Esophagus squamous epithelium (tissue), 5 donors: ENCODE measurements at regions not wholly inside any gene's neighbourhood (a gene's known extent, or its start where the extent isn't known, plus 50 kb on each side); places are given as distances from the start of the nearest gene placed in this dataset.

ENCODE experiments used
- DNase-seq: peaks from one replicate; lab custom pipeline; 2025; lab: John Stamatoyannopoulos, UW
- H3K27ac ChIP-seq, 4 donors: fragments of 200-600 bp; sonication (generic); one replicate each; pipeline ENCODE4 v1.5.1; 2016 to 2019; ENCODE audit warnings: mild to moderate bottlenecking in 1 of 4
- H3K27me3 ChIP-seq, 4 donors: fragments of 200-600 bp; sonication (generic); 1 replicate in 3 of 4; 2 replicates in 1 of 4; pipeline versions ENCODE4 v1.5.1 to v1.6.0; 2017 to 2021; ENCODE audit warnings: antibody characterized with exemption in 1 of 4
- H3K36me3 ChIP-seq, 3 donors: fragments of 200-600 bp; sonication (generic); one replicate each; pipeline ENCODE4 v1.5.1; 2016 to 2019
- H3K4me1 ChIP-seq, 3 donors: fragments of 200-600 bp; sonication (generic); one replicate each; pipeline ENCODE4 v1.5.1; 2017 to 2019
- H3K4me3 ChIP-seq, 4 donors: fragments of 200-600 bp; sonication (generic); 1 replicate in 3 of 4; 2 replicates in 1 of 4; pipeline ENCODE4 v1.5.1; 2016 to 2019; ENCODE audit warnings: mild to moderate bottlenecking in 2 of 4, moderate library complexity in 1 of 4
- H3K9me3 ChIP-seq, 3 donors: fragments of 200-600 bp; sonication (generic); one replicate each; pipeline ENCODE4 v1.5.1; 2016 to 2019
- CTCF ChIP-seq, 6 experiments: fragments of 450-650 bp in 4 of 6; fragments of 200-600 bp in 2 of 6; sonication (generic) in 2 of 6; IDR thresholded peaks; one replicate each; pipeline ENCODE4 v1.5.1; 2016 to 2019; ENCODE audit warnings: antibody characterized with exemption in 6 of 6, mild to moderate bottlenecking in 4 of 6, moderate library complexity in 4 of 6
- POLR2A ChIP-seq, 4 donors: fragments of 450-650 bp; IDR thresholded peaks; one replicate each; pipeline ENCODE4 v1.6.1; 2017; ENCODE audit warnings: antibody characterized with exemption in 4 of 4, mild to moderate bottlenecking in 4 of 4, moderate library complexity in 3 of 4
- WGBS, 2 donors: methylation state at CpG; one replicate each; pipeline ENCODE4 v1.1.5; 2018; 5-methylcytosine and 5-hydroxymethylcytosine counted together
- intact Hi-C: fragments of 100-400 bp; cut with DNase I; formaldehyde crosslinking; loops from one replicate; pipeline ENCODE4 v1.15.0; 2022
- donor health status: DM: yes; HTN: yes; CAD: no.

DNA sequence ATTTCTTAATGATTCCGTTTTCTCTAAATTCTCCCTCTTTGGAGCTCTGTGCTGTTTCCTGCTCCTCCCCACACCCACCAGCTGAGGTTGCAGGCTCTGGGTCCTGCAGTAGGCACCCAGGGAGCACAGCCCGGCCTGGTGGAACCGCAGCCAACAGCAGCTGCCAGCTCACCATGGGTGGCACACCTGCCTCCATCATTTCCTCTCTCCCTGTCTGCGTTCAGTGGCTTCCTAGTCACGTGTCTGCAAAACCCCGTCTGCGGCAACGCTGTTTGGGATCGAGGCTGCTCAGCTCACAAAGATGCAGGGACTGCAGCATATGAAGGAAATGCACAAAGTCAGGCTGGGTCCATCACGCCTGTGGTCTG is 367.8 kb downstream of the IRX2 start:
- 69 to 77% methylated on average over 8 to 10 of the region's 10 CpGs for whole genome bisulfite sequencing, 2 donors

GRCh38 chr5:2382776-2383697 is 368.4 kb downstream of the IRX2 start:
- Histone ChIP-seq H3K36me3 (no peaks in the 10 kb centered on the region), H3K4me1 (peaks cover 0 to 5% (median 0%) of the 10 kb centered on the region in 3 donors), H3K4me3 (no peak overlapping the region), H3K27ac (no peak overlapping the region), H3K27me3 (no peaks in the 10 kb centered on the region), H3K9me3 (no peaks in the 10 kb centered on the region)
- DNase-seq, result no peak
- 61 to 69% methylated on average over 7 to 13 of the region's 20 CpGs for WGBS, 2 donors
- intact Hi-C loops, result no loop called here
- TF ChIP-seq POLR2A (IDR thresholded peaks at IDR 0.05) (no peak), CTCF (IDR thresholded peaks at IDR 0.05) (no peak)

More for the DNA sequence above, 367.8 kb downstream of the IRX2 start:
- no peak for TF ChIP-seq CTCF (IDR thresholded peaks at IDR 0.05)
- Histone ChIP-seq H3K27ac (no peak overlapping the region), H3K36me3 (no peaks in the 10 kb centered on the region), H3K4me3 (no peak overlapping the region), H3K4me1 (peaks cover 0 to 5% (median 0%) of the 10 kb centered on the region in 3 donors), H3K9me3 (no peaks in the 10 kb centered on the region), H3K27me3 (no peaks in the 10 kb centered on the region)
- intact Hi-C loops, result no loop called here
- DNase-seq, result no peak

- H3K9me3 ChIP-seq, result no peaks in the 10 kb centered on the region
- TF ChIP-seq POLR2A (IDR thresholded peaks at IDR 0.05), result no peak
- TF ChIP-seq CTCF (IDR thresholded peaks at IDR 0.05), result no peak
- H3K27me3 ChIP-seq, result no peaks in the 10 kb centered on the region
- no peaks in the 10 kb centered on the region for H3K36me3 ChIP-seq
- no peak overlapping the region for H3K4me3 ChIP-seq
- intact Hi-C loops, result no loop called here
- DNase-seq, result no peak
- 92 to 100% methylated on average over 3 of the region's 5 CpGs for WGBS, 2 donors
- H3K4me1 ChIP-seq, result no peaks in the 10 kb centered on the region
- H3K27ac ChIP-seq, result no peak overlapping the region
These were observed 369.6 kb downstream of the IRX2 start for GRCh38 chr5:2381861-2382260.

GRCh38 chr5:2381070-2381469 is 370.4 kb downstream of the IRX2 start:
- 80 to 91% methylated on average over 1 to 5 of the region's 7 CpGs for WGBS, 2 donors
- no peak overlapping the region for H3K4me3 ChIP-seq
- no peaks in the 10 kb centered on the region for H3K9me3 ChIP-seq
- H3K36me3 ChIP-seq, result no peaks in the 10 kb centered on the region
- intact Hi-C loops, result no loop called here
- H3K27me3 ChIP-seq, result no peaks in the 10 kb centered on the region
- TF ChIP-seq CTCF (IDR thresholded peaks at IDR 0.05), result no peak
- no peak for TF ChIP-seq POLR2A (IDR thresholded peaks at IDR 0.05)
- no peaks in the 10 kb centered on the region for H3K4me1 ChIP-seq
- no peak for DNase-seq
- no peak overlapping the region for H3K27ac ChIP-seq

DNA sequence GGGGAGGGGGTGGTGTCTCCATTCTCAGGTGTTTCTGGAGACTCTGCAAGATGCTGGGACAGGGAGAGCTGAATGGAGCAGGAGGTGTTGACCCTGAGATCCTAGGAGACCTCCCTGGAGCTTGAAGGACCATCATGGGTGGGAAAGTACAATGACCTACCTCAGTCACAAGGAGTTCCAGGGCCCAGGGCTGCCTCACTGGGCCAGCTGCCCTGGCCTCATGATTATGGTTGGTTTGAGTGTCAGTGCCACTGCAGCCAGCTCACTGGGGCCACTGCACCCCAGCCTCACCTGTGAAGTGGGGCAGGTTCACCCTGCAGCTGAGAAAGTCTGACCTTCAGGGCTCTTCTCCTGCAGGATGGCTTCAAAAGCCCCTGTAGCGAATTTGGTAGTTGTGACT is 372.5 kb downstream of the IRX2 start:
- no peak for DNase-seq
- no peak overlapping the region for H3K27ac ChIP-seq
- H3K4me3 ChIP-seq, result no peak overlapping the region
- H3K9me3 ChIP-seq, result no peaks in the 10 kb centered on the region
- intact Hi-C loops, result no loop called here
- no peaks in the 10 kb centered on the region for H3K36me3 ChIP-seq
- 10 to 33% methylated on average over 1 of the region's 1 CpG for WGBS, 2 donors
- no peak for TF ChIP-seq POLR2A (IDR thresholded peaks at IDR 0.05)
- TF ChIP-seq CTCF (IDR thresholded peaks at IDR 0.05), result no peak
- H3K27me3 ChIP-seq, result no peaks in the 10 kb centered on the region
- no peaks in the 10 kb centered on the region for H3K4me1 ChIP-seq
